Mesothelial cell of epicardium (in vitro differentiated cells): ENCODE measurements at regions not wholly inside any gene's neighbourhood (a gene's known extent, or its start where the extent isn't known, plus 50 kb on each side); places are given as distances from the start of the nearest gene placed in this dataset.
"Not testable (repeated sequence)": the region's sequence is repeated elsewhere in the genome, so short reads cannot be mapped to it uniquely, and the experiment has no call there.

Source experiments
- DNase-seq, 2 experiments: peaks; one replicate each; pipeline ENCODE4 v3.0.0; 2021; ENCODE audit warnings: low spot score in 2 of 2; ENCODE audit not compliant: unreplicated experiment in 2 of 2
- H3K27ac Mint-ChIP-seq: 2 replicates; pipeline ENCODE4 v1.8.0; 2021; ENCODE audit warnings: mixed read lengths
- H3K27me3 Mint-ChIP-seq: 2 replicates; pipeline ENCODE4 v1.8.0; 2021; ENCODE audit warnings: low read depth, mixed read lengths
- H3K36me3 Mint-ChIP-seq: 2 replicates; pipeline ENCODE4 v1.8.0; 2021; ENCODE audit warnings: mixed read lengths
- H3K4me1 Mint-ChIP-seq: 2 replicates; pipeline ENCODE4 v1.8.0; 2021; ENCODE audit warnings: mixed read lengths
- H3K4me3 Mint-ChIP-seq: 2 replicates; pipeline ENCODE4 v1.8.0; 2021; ENCODE audit warnings: mild to moderate bottlenecking, moderate library complexity, mixed read lengths
- H3K9me3 Mint-ChIP-seq: 2 replicates; pipeline ENCODE4 v1.8.0; 2021; ENCODE audit warnings: mixed read lengths

- H3K9me3 Mint-ChIP-seq, DNase-seq, H3K27ac Mint-ChIP-seq, H3K27me3 Mint-ChIP-seq, H3K4me3 Mint-ChIP-seq, H3K4me1 Mint-ChIP-seq, H3K36me3 Mint-ChIP-seq: not testable (repeated sequence)
Measured at GRCh38 chr7:65062566-65062965, 56.1 kb upstream of the ERV3-1 start.

- peaks cover 25% of the 10 kb centered on the region for H3K36me3 Mint-ChIP-seq
- not testable (repeated sequence) for H3K4me3 Mint-ChIP-seq, H3K9me3 Mint-ChIP-seq, H3K4me1 Mint-ChIP-seq, DNase-seq, H3K27me3 Mint-ChIP-seq, H3K27ac Mint-ChIP-seq
Measured at GRCh38 chr7:65059247-65059646, 52.8 kb upstream of the ERV3-1 start.
